GM12873 (cell line): ENCODE measurements at regions not wholly inside any gene's neighbourhood (a gene's known extent, or its start where the extent isn't known, plus 50 kb on each side); places are given as distances from the start of the nearest gene placed in this dataset.

ENCODE experiments used
- TF ChIP-seq, protein P1 (sequence below): IDR thresholded peaks from 2 replicates; pipeline ENCODE4 v1.5.1; 2012; ENCODE audit warnings: low read depth, mild to moderate bottlenecking, moderate library complexity, low read length, control low read depth; ENCODE audit not compliant: insufficient read depth; ENCODE audit errors: missing control alignments

DNA sequence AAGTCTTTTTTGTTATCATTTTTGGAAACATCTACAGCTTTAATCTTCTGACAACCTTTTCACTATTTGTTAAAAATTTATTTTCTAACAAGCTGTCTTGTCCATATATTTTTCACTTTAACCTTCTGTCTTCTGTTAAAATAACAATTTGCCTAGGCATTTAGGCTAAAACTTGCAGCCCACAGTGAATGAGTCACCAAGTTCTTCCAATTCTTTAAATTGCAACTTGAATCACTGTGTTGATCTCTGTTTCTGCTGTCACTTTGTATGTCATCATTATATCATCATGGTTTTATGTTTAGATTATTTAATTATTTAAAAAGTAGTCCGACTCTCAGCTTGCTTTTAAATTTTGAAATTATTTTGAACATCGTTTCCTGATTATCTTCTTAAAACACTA lies 473.8 kb upstream of the PTPRD start:
- TF ChIP-seq, protein P1, sequence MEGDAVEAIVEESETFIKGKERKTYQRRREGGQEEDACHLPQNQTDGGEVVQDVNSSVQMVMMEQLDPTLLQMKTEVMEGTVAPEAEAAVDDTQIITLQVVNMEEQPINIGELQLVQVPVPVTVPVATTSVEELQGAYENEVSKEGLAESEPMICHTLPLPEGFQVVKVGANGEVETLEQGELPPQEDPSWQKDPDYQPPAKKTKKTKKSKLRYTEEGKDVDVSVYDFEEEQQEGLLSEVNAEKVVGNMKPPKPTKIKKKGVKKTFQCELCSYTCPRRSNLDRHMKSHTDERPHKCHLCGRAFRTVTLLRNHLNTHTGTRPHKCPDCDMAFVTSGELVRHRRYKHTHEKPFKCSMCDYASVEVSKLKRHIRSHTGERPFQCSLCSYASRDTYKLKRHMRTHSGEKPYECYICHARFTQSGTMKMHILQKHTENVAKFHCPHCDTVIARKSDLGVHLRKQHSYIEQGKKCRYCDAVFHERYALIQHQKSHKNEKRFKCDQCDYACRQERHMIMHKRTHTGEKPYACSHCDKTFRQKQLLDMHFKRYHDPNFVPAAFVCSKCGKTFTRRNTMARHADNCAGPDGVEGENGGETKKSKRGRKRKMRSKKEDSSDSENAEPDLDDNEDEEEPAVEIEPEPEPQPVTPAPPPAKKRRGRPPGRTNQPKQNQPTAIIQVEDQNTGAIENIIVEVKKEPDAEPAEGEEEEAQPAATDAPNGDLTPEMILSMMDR = no peak

DNA sequence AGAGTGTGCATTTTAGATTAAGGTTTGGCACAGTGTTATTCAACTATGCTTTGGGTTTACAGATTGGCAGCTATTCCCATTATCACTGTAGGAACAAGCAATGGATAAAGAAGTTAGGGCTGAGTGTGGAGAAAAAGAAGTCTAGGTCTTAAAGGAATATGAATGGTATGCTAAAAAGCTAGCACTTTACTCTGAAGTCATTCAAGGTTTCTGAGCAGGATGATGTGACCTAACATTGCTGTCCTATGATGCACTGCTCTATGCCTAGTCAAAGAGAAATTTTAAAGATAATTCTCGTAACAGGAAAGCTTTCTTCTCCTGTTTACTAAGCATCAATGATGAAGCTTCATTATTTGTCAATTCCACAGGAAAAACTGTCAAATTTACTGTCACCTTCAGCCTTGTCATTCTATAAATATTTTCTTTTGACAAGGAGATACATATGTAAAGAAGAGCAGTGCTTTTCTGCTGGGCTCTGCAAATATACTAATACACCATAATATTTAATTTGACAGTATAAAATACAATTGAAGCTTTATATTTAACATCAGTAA lies 476.1 kb upstream of the PTPRD start:
- TF ChIP-seq, protein P1 = no peak

DNA sequence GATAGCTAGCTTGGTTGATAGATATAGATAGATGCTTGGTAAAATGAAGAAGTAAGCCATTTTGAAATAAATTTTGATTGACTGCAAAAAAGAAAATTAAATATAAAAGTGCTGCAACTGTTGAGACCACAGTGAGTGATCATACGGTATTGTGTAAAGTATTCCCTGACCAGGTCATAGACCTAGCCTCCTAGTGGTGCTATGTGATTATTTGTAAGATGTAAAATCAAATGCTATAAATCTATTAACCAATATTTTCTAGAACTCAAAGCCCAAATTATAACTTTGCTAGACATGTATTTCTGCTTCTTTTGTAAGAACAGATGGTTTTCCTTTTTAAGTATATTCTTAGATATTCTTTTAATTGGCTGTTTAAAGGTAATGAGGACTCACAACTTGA lies 480.2 kb upstream of the PTPRD start:
- TF ChIP-seq, protein P1 = no peak

DNA sequence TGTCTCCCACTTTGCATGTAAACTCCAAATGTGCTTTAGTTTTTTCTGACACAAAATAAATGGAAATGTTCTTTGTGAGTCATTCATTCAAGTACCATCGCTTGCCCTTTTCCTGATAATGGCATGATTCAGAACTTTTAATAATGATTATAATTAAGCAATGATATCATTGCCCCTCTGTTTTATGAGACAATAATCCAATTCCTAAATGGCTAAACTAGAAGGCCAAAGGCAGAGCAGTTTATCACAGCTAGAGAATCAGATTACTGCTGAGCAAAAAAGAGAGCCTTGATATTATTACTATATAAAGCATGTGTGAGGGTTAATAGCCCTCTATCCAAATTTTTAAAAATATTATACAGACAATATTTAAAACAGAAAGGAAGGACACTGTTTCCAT lies 484.2 kb upstream of the PTPRD start:
- TF ChIP-seq, protein P1 = no peak

DNA sequence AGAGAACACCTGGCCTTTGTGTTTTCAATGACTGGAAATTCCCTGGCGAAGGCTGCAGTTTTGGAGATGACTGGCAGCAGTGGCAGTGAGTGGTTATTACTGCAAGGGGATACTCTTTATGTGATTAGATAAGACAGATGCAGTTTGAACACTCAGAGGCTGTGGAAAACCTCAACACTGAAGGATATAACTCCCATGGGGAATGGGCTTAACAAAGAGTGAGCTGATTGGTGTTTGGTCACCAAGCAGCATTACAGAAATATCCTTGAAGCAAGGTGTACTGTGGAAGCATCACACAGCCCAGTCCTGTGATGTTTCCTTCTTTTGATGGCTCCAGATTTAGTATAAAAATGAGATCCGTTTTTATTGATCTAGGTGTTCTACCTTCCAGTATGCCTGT lies 490.7 kb upstream of the PTPRD start:
- TF ChIP-seq, protein P1 = no peak

DNA sequence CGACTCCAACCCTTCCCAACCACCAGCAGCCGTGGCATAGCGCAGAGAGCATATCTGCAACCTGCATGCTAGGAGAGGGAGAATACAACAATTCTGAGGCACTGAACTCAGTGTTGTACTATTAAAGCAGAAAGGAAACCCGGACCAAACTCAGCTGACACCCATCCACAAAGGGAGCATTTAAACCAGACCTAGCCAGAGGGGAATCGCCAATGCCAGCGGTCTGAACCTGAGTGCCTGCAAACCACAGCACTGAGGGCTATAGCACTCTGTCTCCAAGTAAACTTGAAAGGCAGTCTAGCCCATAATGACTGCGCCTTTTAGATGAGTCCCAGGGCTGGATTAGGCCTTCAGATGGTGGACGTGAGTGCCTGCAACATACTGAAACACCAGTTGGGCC lies 494.4 kb upstream of the PTPRD start:
- TF ChIP-seq, protein P1 = no peak

DNA sequence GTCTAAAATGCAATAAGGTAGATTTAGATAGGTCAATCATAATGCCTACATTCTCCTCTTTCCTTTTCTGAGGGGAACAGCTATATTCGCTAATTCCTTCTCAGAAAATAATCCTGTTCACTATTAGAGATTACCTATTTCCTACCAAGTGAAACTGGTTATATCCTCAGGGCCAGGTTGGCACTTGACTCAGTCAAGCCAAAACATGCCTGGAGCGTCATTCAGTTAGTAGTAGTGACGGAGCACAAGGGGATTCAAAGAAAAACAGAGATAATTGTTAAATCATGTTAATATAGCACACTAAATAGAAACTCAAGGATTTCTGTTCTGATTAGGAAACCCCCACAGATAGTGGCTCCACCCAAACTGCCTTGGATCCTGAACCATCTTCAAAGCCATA lies 515.4 kb upstream of the PTPRD start:
- TF ChIP-seq, protein P1 = no peak
